ENCODE measurements at regions not wholly inside any gene's neighbourhood (a gene's known extent, or its start where the extent isn't known, plus 50 kb on each side); places are given as distances from the start of the nearest gene placed in this dataset.

DNA sequence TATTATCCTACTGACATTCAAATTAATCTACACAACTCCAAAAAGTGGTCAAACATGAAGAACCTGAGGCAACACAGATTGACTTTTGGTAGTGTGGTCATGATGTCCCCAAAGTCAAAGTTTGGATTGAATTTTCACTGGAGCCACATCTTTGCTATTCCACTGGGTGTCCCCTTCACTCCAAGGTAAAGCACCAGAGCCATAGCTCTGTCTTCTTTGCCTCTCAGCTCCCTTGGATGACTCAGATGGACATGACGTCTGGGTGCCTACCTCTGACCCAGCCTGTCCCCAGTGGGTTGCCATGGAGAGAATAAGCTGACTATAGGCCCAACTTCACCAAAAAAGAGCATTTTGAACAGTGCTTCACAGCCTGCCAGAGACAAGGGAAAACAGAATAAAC, 57.4 kb upstream of the ARHGAP42 start:
- TF ChIP-seq, protein P1, sequence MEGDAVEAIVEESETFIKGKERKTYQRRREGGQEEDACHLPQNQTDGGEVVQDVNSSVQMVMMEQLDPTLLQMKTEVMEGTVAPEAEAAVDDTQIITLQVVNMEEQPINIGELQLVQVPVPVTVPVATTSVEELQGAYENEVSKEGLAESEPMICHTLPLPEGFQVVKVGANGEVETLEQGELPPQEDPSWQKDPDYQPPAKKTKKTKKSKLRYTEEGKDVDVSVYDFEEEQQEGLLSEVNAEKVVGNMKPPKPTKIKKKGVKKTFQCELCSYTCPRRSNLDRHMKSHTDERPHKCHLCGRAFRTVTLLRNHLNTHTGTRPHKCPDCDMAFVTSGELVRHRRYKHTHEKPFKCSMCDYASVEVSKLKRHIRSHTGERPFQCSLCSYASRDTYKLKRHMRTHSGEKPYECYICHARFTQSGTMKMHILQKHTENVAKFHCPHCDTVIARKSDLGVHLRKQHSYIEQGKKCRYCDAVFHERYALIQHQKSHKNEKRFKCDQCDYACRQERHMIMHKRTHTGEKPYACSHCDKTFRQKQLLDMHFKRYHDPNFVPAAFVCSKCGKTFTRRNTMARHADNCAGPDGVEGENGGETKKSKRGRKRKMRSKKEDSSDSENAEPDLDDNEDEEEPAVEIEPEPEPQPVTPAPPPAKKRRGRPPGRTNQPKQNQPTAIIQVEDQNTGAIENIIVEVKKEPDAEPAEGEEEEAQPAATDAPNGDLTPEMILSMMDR (IDR thresholded peaks at IDR 0.05), result no peak
- no peak for TF ChIP-seq POLR2A (IDR thresholded peaks at IDR 0.05)
